ENCODE measurements at regions not wholly inside any gene's neighbourhood (a gene's known extent, or its start where the extent isn't known, plus 50 kb on each side); places are given as distances from the start of the nearest gene placed in this dataset.

DNA sequence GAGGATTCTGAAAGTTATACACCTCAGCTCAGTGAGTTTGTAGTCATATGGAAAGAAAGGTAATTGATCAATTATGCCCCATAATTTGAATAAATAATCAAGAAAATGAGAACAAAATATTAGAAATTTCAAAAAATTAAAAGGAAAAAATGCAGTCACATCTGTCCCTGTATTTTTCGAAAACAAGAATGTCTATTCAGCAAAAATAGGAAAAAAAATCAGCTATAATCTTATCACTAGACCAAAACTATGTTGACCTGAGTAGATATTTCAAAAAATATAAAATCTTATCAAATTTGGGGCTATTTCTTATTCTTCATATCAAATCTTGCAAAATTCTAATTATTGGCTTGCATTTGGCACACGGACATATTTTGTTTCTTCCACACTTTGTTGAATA lies 501.2 kb upstream of the CNTN3 start:
- TF ChIP-seq, protein P1, sequence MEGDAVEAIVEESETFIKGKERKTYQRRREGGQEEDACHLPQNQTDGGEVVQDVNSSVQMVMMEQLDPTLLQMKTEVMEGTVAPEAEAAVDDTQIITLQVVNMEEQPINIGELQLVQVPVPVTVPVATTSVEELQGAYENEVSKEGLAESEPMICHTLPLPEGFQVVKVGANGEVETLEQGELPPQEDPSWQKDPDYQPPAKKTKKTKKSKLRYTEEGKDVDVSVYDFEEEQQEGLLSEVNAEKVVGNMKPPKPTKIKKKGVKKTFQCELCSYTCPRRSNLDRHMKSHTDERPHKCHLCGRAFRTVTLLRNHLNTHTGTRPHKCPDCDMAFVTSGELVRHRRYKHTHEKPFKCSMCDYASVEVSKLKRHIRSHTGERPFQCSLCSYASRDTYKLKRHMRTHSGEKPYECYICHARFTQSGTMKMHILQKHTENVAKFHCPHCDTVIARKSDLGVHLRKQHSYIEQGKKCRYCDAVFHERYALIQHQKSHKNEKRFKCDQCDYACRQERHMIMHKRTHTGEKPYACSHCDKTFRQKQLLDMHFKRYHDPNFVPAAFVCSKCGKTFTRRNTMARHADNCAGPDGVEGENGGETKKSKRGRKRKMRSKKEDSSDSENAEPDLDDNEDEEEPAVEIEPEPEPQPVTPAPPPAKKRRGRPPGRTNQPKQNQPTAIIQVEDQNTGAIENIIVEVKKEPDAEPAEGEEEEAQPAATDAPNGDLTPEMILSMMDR (IDR thresholded peaks at IDR 0.05; ENCODE audit: unreplicated experiment), result no peak
- peaks cover 3% of the 10 kb centered on the region for H3K4me1 Mint-ChIP-seq (ENCODE audit: low read depth)
- H3K4me3 Mint-ChIP-seq (ENCODE audit: low read depth), result no peak overlapping the region
- H3K9me3 Mint-ChIP-seq (ENCODE audit: low read depth), result no peaks in the 10 kb centered on the region
- no peaks in the 10 kb centered on the region for H3K36me3 Mint-ChIP-seq (ENCODE audit: insufficient read depth)
- no peak for DNase-seq (ENCODE audit: low spot score, unreplicated experiment)
- no peak overlapping the region for H3K27ac Mint-ChIP-seq
- H3K27me3 Mint-ChIP-seq, result no peaks in the 10 kb centered on the region

DNA sequence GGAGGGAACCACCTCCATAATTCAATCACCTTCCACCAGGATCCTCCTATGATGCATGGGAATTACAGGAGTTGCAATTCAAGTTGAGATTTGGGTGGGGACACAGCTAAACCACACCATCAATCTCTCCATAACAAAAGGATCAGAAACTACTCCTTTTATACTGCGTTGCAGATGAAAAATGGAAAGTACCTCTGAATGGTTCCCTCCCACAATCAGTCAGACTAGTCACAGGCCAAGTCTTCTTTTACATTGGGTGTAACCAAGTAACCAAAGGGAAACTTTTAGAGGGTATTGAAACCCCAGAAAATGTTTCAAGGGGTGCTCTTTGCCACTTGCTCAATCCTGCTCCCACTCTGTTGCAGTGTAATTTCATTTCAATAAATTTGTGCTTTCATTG lies 504.3 kb upstream of the CNTN3 start:
- no peak for DNase-seq (ENCODE audit: low spot score, unreplicated experiment)
- H3K4me3 Mint-ChIP-seq (ENCODE audit: low read depth), result no peak overlapping the region
- peaks cover 3% of the 10 kb centered on the region for H3K4me1 Mint-ChIP-seq (ENCODE audit: low read depth)
- TF ChIP-seq, protein P1 (IDR thresholded peaks at IDR 0.05; ENCODE audit: unreplicated experiment), result no peak
- H3K27ac Mint-ChIP-seq, result no peak overlapping the region
- no peaks in the 10 kb centered on the region for H3K36me3 Mint-ChIP-seq (ENCODE audit: insufficient read depth)
- H3K27me3 Mint-ChIP-seq, result no peaks in the 10 kb centered on the region
- H3K9me3 Mint-ChIP-seq (ENCODE audit: low read depth), result no peaks in the 10 kb centered on the region

DNA sequence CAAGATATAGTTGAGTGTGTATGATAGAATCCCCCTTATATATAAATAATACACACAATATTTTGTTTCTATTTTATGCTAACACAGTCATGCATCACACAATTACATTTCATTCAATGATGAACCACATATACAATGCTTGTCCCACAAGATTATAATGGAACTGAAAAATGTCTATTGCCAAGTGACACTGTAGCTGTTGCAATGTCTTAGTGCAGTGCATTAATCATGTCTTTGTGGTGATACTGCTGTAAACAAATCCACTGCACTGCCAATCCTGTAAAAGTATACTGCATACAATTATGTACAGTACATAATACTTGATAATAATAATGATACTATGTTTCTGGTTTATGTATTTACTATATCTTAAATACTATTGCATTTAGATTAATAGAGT lies 512.1 kb upstream of the CNTN3 start:
- Mint-ChIP-seq H3K4me1 (ENCODE audit: low read depth) (peaks cover 2% of the 10 kb centered on the region), H3K27me3 (no peaks in the 10 kb centered on the region)

DNA sequence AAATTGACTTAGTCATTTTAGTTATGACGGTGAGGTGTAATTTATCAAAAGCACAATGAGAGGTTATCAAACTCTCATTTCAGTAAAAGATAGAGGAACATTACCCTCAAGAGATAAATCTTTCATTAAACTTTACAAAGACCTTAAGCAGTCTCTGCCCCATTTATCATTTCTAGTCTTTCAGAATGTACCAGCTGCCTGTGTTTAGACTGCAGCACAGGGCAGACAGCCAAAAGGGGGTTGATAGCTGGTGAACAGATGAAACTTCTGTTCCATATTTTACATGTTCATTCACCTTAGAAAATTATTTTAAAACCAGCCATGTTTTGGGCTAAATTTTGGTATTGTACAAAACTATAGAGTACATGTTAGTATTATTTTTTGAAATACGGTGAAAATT lies 514.6 kb upstream of the CNTN3 start:
- Mint-ChIP-seq H3K27me3 (no peaks in the 10 kb centered on the region), H3K4me3 (ENCODE audit: low read depth) (no peak overlapping the region), H3K4me1 (ENCODE audit: low read depth) (peaks cover 2% of the 10 kb centered on the region), H3K27ac (no peak overlapping the region), H3K36me3 (ENCODE audit: insufficient read depth) (peaks cover 1% of the 10 kb centered on the region), H3K9me3 (ENCODE audit: low read depth) (peaks cover 14% of the 10 kb centered on the region)
- TF ChIP-seq, protein P1 (IDR thresholded peaks at IDR 0.05; ENCODE audit: unreplicated experiment), result no peak
- no peak for DNase-seq (ENCODE audit: low spot score, unreplicated experiment)

More for the DNA sequence above, 512.1 kb upstream of the CNTN3 start:
- H3K9me3 Mint-ChIP-seq (ENCODE audit: low read depth), result peaks cover 12% of the 10 kb centered on the region
- TF ChIP-seq, protein P1 (IDR thresholded peaks at IDR 0.05; ENCODE audit: unreplicated experiment), result no peak
- no peak for DNase-seq (ENCODE audit: low spot score, unreplicated experiment)
- H3K27ac Mint-ChIP-seq, result no peak overlapping the region
- H3K36me3 Mint-ChIP-seq (ENCODE audit: insufficient read depth), result no peaks in the 10 kb centered on the region
- no peak overlapping the region for H3K4me3 Mint-ChIP-seq (ENCODE audit: low read depth)

DNA sequence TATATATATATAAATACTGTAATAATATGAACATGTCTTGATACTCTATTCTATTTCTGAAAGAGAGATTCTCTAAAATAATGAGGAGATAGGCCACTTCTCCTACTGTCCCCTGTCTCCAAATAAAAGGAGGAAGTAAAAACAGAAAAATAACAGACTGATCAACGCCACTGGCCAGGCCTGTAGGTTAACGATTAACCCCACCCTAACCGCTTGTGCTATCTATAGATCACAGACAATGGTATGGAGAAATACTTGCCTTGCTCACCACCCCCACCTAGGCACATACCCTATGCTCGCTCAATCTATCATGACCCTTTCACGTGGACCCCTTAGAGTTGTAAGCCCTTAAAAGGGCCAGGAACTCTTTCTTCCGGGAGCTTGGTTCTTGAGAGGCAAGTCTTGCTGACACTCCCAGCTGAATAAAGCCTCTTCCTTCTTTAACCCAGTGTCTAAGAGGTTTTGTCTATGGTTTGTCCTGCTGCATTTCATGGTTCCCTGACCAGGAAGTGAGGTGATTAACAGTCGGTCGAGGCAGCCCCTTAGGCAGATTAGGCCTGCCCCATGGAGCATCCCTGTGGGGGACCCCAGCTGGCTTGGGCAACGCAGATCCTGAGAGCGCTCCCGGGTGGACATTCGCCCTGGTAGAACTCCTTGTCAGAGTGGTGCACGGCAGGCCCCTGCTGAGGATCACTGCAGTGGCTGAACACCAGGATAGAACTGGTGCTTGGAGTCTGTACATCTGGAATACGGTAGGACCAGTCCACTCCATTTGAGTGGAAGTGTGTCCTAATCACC lies 521.8 kb upstream of the CNTN3 start:
- H3K27ac Mint-ChIP-seq, result no peak overlapping the region
- no peaks in the 10 kb centered on the region for H3K27me3 Mint-ChIP-seq
- H3K4me3 Mint-ChIP-seq (ENCODE audit: low read depth), result no peak overlapping the region
- H3K36me3 Mint-ChIP-seq (ENCODE audit: insufficient read depth), result peaks cover 1% of the 10 kb centered on the region
- H3K4me1 Mint-ChIP-seq (ENCODE audit: low read depth), result no peaks in the 10 kb centered on the region
- no peak for DNase-seq (ENCODE audit: low spot score, unreplicated experiment)
- H3K9me3 Mint-ChIP-seq (ENCODE audit: low read depth), result peaks cover 17% of the 10 kb centered on the region
- TF ChIP-seq, protein P1 (IDR thresholded peaks at IDR 0.05; ENCODE audit: unreplicated experiment), result no peak
